ENCODE measurements at regions not wholly inside any gene's neighbourhood (a gene's known extent, or its start where the extent isn't known, plus 50 kb on each side); places are given as distances from the start of the nearest gene placed in this dataset.

- no peak for DNase-seq (ENCODE audit: low read depth)
Observed at GRCh38 chr3:157807280-157807679, 298.9 kb downstream of the SHOX2 start.

GRCh38 chr3:157805538-157805937 is 300.7 kb downstream of the SHOX2 start:
- no peak for DNase-seq (ENCODE audit: low read depth)

DNA sequence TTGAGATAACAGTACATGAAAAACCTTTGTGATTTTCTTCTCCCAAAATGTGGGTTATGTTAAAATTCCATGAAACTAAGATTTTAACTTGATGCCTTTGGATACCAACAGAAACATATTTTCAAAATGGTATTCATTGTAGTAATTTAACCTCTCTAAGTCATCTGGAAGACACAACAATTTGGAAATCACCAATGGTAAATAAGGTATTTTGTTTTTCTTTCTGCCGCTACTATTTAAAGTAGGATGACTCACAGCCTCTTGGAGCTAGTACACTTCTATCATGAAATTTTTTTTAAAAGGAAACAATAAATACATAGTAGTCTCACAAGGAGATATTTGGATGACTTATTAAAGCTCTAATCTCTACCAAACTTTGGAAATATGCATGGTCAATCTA is 291.6 kb upstream of the VEPH1 start:
- no peak for DNase-seq (ENCODE audit: low read depth)

GRCh38 chr3:157793745-157794144 is 290.5 kb upstream of the VEPH1 start:
- peak; percentile 83 for DNase-seq (ENCODE audit: low read depth)

DNA sequence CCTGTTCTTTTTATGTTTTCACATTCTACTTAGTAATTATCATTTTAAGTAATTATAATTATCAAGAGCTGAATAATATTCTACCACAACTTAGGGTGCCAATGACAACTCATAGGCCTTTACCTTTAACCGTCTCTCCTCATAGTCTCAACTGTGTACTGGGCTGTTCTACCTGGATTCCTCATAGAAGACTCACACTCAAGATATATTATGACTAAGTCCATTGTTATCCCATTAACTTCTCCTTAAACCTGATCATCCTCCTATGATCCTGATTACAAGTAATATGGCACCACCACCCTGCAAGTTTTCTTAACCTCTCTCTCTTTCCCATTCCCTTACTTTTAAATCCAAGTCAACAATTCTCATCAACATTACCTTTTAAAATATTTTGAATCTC is 285.9 kb upstream of the VEPH1 start:
- no peak for DNase-seq (ENCODE audit: low read depth)

DNA sequence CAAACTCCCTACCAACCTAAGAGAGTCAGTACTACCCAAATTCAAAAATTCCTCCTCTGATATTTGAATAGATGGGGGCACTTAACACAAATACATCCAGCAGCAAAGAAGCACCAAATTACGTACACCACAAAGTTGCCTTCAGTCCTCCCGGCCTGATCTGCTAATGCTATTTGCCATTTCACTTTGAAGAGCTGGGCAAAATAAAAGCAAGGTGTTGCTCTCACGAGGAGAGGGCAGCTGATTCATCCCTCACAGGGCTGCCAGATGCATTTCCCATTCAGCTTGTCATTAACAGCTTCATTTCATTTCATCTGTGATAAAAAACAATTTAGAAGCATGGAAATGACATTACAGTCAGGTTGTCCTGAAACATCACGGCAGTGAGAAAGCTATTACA is 283.4 kb upstream of the VEPH1 start:
- DNase-seq (ENCODE audit: low read depth) = no peak

DNA sequence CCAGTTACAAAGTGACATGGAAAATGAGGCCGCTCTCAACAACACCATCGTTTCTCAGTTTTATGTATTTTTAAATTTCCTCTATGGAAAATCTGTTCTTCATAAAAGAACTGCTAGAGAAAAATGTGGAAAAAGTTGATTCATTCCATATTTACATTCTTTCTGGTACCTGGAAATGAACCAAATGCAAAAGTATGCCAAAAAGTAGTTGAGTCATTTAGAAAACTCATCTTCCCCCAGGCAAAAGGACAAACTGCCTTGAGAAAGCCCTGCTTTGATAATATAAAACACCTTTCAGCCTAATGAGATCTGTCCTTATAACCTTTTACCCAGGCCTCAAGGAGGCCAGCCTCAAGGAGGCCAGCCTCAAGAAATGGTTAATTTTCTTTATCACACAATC is 283.0 kb upstream of the VEPH1 start:
- DNase-seq (ENCODE audit: low read depth) = peak; percentile 91

DNA sequence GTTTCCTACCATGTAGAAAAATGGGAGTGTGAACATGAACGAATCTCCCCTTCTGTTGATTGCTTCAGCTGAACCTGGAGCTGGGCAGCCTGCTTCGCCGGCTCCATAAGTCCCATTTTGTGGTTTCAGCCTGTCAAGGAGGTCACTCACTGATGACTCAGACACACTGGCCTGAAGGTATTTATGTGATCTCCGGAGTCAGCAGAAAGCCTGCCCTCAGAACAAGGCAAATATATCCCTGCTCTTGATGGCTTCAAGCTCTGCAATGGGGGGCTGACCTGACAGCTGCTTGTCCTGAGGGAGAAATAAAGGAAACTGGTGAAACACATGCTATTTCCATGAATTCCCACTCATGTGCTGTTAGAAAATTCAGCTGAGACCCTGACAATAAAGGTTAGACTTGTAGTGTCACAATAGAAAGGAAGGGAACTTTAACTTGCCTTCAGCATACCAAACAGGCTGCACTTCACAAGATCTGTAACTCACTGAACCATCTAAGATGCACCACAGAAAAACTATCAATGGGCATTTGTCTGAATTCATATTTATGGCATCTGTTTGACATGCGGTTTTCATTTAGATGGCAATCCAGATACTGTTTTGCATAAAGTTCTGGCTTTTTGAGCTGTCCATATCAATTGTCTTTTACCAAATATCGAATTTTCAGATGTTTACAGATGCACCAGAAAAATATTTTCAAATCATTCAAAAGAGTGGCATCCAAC is 282.0 kb upstream of the VEPH1 start:
- DNase-seq (ENCODE audit: low read depth) = no peak

DNA sequence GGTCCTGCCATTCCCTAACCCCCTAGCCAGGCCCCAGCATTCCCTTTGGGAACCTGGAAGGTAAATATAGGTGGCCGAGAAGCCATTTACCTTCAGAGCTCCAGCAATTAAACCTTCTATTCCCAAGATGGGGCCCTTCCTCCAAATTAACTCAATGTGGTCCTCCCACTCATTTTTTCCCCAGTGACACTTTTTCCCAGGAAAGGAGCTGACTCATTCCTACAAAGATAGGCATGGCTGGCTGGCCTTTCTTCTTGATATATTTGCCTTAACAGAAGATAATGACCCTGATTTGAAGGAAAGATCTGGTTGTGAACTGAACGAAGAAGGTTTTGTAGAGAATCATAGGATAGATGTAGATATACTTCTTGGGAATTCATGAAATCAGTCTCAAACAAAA is 279.0 kb upstream of the VEPH1 start:
- DNase-seq (ENCODE audit: low read depth) = no peak

DNA sequence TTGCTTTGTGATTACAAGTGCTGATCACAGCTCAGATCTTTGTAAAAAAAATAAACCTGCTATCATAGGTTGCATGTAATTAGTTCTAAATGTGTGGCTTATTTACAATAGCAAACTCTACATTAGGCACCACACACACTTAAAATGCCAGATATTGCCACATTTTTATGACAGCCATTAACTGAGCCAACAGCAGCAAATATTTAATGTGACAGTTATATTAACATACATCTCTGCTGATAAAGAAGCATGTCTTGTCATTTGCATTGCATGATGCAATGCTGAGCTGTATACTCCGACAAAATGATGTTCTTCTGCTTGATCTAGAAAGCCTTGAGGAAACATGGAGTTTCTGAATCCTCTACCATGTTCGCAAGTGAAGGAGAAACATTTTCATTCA is 273.6 kb upstream of the VEPH1 start:
- no peak for DNase-seq (ENCODE audit: low read depth)

DNA sequence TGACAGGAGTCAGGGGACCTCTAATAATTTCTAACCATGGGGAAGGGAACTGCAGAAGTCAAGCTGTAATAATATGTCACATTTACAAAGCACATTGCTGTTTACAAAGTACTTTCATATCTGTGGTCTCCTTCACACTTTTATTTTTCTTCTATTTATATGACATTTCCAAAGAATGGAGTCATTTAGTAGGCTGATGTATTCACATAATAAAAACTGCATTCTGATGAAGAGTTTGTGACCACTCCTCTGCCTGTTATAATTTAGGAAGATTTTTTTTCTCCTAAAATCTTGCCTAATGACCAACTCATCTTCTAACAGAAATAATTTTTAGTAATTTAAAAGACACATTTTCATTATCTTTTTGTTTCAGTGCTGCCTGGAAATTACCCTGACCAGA is 272.2 kb upstream of the VEPH1 start:
- no peak for DNase-seq (ENCODE audit: low read depth)

- DNase-seq (ENCODE audit: low read depth) = no peak
Observed at GRCh38 chr3:157769378-157769777, 266.2 kb upstream of the VEPH1 start.

GRCh38 chr3:157767607-157768006 is 264.4 kb upstream of the VEPH1 start:
- no peak for DNase-seq (ENCODE audit: low read depth)

DNA sequence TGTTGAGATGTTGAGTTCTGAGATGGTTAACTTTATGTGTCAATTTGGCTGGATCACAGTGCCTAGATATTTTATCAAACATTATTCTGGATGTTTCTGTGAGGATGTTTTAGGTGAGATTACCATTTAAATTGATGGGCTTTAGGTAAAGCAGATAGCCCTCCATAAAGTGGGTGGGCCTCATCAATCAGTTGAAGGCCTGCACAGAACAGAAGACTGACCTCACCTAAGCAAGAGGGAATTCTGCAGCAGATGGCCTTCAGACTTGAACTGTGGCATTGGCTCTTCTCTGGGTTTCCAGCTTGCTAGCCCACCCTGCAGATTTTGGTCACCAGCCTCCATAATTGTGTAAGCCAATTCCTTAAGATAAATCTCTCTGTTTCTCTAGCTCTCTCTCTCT is 260.4 kb upstream of the VEPH1 start:
- DNase-seq (ENCODE audit: low read depth) = no peak

DNA sequence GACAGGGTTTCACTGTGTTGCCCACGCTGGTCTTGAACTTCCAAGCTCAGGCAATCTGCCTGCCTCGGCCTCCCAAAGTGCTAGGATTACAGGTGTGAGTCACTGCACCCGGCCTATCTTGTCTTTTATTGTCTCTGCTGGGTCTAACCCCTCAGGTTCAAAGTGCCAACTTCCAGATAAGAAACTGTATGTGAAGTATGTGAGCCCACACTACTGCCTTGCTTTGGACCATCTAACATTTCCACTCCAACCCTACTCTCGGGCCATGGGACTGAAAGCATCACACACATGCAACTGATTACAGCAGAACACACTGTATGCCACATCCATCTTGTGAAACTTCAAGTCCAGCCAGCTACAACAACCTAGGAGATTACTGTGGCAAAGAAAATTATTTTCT is 256.1 kb upstream of the VEPH1 start:
- no peak for DNase-seq (ENCODE audit: low read depth)

DNA sequence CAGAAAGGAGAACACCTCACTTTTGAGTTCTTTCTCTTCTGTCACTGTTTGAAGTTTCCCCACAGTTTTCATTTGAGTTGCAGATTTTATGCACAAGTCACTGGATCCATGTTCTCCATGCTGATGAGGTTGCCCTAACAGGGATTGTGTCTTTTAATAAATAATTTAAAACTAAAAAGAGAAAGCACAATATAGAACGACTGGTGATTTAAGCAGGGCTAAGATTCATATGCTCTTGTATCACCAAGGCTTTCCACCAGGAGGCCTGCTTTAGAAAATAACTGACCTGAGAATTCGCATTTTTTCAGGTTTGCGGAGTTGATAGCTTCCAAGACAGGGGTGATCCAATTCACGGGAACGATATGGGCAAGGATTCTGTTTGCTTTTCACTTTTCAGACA is 252.0 kb upstream of the VEPH1 start:
- DNase-seq (ENCODE audit: low read depth) = no peak

- DNase-seq (ENCODE audit: low read depth) = no peak
Observed at GRCh38 chr3:157754451-157754850, 251.2 kb upstream of the VEPH1 start.

DNA sequence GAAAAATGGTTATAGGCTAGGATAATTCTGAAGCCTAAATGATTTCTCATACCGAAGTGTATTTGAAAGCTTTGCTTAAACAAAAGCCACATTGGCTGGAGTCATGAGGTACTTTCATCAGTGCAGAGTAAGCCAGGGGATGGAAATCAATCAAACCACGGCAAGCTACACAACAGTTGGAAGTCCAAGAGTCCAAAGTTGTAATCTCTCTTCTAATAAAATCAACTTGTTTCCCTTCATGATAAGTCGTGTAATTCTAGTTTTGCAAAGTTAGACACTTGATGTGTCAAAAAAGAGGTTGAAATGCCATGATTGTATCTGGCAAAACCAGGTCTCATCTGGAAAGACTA is 250.5 kb upstream of the VEPH1 start:
- DNase-seq (ENCODE audit: low read depth) = no peak

GRCh38 chr3:157752956-157753786 is 250.0 kb upstream of the VEPH1 start:
- no peak for DNase-seq (ENCODE audit: low read depth)

DNA sequence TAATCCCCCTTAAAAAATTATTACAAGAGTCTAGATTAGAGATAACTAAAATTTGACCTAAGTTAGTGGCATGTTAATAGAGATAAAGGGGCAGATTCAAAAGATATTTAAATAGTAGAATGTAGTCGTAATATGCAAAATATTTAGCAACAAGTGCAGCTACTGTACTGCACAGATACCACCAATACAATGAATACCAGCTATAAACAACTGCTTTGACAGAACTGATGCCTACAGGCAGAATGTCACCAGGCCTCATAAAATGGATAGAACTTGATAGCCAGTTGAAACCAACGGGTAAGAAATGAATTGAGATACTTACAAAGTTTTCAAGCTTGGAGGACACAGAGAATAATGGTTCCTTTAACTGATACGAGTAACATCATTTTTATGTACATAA is 249.3 kb upstream of the VEPH1 start:
- no peak for DNase-seq (ENCODE audit: low read depth)

DNA sequence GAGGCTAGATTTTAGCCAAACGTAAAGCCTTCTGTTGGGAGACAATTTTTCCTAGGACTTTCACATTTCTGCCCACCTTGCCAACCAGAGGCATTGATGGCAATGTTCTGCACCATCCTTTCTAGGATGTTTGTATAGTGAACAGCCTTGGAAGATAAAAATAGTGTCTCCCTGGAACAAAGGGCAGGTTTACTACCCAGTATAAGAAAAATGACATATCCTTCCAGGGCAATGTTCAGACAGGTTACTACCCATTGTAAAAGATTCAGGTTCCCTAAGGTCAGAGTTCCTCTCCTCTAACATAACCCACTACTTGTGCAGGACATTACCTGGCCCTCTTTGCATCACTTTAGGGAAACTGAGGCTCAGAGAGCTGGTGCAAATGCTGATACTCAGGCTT is 248.2 kb upstream of the VEPH1 start:
- no peak for DNase-seq (ENCODE audit: low read depth)

- no peak for DNase-seq (ENCODE audit: low read depth)
Observed at GRCh38 chr3:157746391-157746790, 243.2 kb upstream of the VEPH1 start.

- no peak for DNase-seq (ENCODE audit: low read depth)
Observed at GRCh38 chr3:157741607-157742006, 238.4 kb upstream of the VEPH1 start.

DNA sequence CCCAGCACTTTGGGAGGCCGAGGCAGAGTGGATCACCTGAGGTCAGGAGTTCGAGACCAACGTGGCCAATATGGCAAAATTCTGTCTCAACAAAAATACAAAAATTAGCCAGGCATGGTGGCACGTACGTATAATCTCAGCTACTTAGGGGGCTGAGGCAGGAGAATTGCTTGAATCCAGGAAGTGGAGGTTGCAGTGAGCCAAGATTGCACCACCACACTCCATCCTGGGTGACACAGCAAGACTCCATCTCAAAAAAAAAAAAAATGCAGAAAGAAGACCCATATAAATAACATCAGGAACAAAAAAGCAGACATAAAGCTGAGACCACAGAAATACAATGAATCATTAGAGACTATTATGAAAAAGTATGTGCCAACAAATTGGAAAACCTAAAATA is 235.2 kb upstream of the VEPH1 start:
- no peak for DNase-seq (ENCODE audit: low read depth)
